HL-60 (cell line): ENCODE measurements at regions not wholly inside any gene's neighbourhood (a gene's known extent, or its start where the extent isn't known, plus 50 kb on each side); places are given as distances from the start of the nearest gene placed in this dataset.

Experiments
- POLR2AphosphoS5 ChIP-seq: IDR thresholded peaks from 2 replicates; pipeline ENCODE4 v1.6.1; 2012; ENCODE audit warnings: low read depth
- TF ChIP-seq, protein P1 (sequence below): IDR thresholded peaks from one replicate; pipeline ENCODE4 v1.5.1; 2011; ENCODE audit warnings: low read length, control low read depth, inconsistent platforms; ENCODE audit not compliant: insufficient read depth

DNA sequence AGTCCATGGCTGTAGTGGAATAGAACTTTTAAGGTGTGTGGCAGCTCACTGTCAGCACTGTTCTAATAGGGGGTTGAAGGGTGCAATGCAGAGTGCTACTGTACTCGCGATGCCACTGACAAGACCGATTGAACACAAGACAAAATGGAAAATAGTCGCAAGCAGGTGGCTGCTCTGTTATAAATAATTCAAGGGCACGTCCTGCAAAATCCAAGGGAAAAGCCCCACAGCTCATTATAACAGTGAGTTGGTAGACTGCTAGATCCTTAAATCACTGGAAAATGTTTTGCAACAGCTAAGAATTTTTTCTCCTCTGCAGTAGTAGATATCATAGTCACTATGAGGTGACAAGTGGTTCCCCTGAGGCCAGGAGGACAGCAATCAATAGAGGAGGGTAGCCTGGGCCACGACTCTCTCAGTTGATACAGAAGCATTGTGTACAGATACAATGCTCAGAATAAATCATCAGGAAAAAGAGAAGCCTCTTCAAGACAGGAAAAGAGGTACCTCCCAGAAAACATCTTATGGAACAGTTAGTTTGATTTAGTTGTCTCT is 926.3 kb downstream of the TLE4 start:
- TF ChIP-seq, protein P1, sequence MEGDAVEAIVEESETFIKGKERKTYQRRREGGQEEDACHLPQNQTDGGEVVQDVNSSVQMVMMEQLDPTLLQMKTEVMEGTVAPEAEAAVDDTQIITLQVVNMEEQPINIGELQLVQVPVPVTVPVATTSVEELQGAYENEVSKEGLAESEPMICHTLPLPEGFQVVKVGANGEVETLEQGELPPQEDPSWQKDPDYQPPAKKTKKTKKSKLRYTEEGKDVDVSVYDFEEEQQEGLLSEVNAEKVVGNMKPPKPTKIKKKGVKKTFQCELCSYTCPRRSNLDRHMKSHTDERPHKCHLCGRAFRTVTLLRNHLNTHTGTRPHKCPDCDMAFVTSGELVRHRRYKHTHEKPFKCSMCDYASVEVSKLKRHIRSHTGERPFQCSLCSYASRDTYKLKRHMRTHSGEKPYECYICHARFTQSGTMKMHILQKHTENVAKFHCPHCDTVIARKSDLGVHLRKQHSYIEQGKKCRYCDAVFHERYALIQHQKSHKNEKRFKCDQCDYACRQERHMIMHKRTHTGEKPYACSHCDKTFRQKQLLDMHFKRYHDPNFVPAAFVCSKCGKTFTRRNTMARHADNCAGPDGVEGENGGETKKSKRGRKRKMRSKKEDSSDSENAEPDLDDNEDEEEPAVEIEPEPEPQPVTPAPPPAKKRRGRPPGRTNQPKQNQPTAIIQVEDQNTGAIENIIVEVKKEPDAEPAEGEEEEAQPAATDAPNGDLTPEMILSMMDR: no peak
- TF ChIP-seq POLR2AphosphoS5: no peak
